HCT116 (cell line): ENCODE measurements at regions not wholly inside any gene's neighbourhood (a gene's known extent, or its start where the extent isn't known, plus 50 kb on each side); places are given as distances from the start of the nearest gene placed in this dataset.

ENCODE experiments used
- CBX3 ChIP-seq: IDR thresholded peaks from 2 replicates; pipeline ENCODE4 v1.6.1; 2012; ENCODE audit warnings: low read depth
- EGR1 ChIP-seq: IDR thresholded peaks from 2 replicates; pipeline ENCODE4 v1.6.1; 2012; ENCODE audit warnings: low read depth
- EZH2 ChIP-seq: fragments of 200-600 bp; sonication (generic); IDR thresholded peaks from 2 replicates; pipeline ENCODE4 v1.6.1; 2017; ENCODE audit warnings: antibody characterized with exemption, mixed run types
- EZH2phosphoT487 ChIP-seq: fragments of 200-600 bp; IDR thresholded peaks from 2 replicates; pipeline ENCODE4 v1.6.1; 2018; ENCODE audit warnings: antibody characterized with exemption, borderline replicate concordance
- FOSL1 ChIP-seq: IDR thresholded peaks from 2 replicates; pipeline ENCODE4 v1.6.1; 2012; ENCODE audit warnings: low read depth
- POLR2A ChIP-seq: IDR thresholded peaks from 2 replicates; pipeline ENCODE4 v1.7.0; 2011; ENCODE audit warnings: borderline replicate concordance; ENCODE audit not compliant: insufficient read depth, insufficient read length; ENCODE audit errors: extremely low read depth
- SIN3A ChIP-seq: IDR thresholded peaks from 2 replicates; pipeline ENCODE4 v1.6.1; 2012; ENCODE audit warnings: low read depth
- ZNF274 ChIP-seq: fragments of 200-500 bp; sonication (Bioruptor generic); IDR thresholded peaks from 2 replicates; pipeline ENCODE4 v1.6.1; 2014; ENCODE audit warnings: mild to moderate bottlenecking, low read depth, low read length, inconsistent platforms
- TF ChIP-seq, protein P1 (sequence below), 3 experiments: fragments of 200-600 bp in 1 of 3; sonication (generic) in 1 of 3; IDR thresholded peaks in 2 of 3; conservative IDR thresholded peaks in 1 of 3; 2 replicates each; pipeline ENCODE4 v1.5.1; 2012 to 2017; ENCODE audit warnings: low read depth in 2 of 3, low read length in 2 of 3, antibody characterized with exemption in 1 of 3, borderline replicate concordance in 1 of 3, control low read depth in 1 of 3, mild to moderate bottlenecking in 1 of 3, mixed read lengths in 1 of 3, mixed run types in 1 of 3, moderate library complexity in 1 of 3; ENCODE audit not compliant: insufficient read depth in 1 of 3
- TF ChIP-seq, protein P2 (sequence below): IDR thresholded peaks from 2 replicates; pipeline ENCODE4 v1.6.1; 2012; ENCODE audit warnings: low read depth

DNA sequence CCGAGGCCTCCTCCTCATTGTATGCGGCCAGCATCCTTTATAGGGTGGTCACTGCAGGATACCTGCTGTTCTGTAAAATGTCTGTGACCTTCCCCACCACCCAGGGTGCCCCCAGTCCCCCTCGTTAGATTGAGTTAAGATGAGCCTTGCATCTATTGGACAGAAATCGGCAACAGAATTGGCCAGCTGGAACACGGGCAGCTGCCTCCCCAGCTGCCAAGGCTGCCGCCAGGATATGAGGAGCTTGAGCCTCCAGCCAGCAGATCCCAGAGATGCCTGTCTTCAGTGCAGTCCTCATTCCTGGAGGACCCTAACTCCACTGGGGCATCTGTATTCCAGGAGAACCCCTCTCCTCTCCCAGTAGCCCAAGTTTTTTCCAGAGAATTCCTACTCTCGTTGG is 463.0 kb downstream of the TSHZ3 start:
- no peak for TF ChIP-seq EZH2phosphoT487
- no peak for TF ChIP-seq FOSL1
- TF ChIP-seq EZH2: no peak
- TF ChIP-seq, protein P1, sequence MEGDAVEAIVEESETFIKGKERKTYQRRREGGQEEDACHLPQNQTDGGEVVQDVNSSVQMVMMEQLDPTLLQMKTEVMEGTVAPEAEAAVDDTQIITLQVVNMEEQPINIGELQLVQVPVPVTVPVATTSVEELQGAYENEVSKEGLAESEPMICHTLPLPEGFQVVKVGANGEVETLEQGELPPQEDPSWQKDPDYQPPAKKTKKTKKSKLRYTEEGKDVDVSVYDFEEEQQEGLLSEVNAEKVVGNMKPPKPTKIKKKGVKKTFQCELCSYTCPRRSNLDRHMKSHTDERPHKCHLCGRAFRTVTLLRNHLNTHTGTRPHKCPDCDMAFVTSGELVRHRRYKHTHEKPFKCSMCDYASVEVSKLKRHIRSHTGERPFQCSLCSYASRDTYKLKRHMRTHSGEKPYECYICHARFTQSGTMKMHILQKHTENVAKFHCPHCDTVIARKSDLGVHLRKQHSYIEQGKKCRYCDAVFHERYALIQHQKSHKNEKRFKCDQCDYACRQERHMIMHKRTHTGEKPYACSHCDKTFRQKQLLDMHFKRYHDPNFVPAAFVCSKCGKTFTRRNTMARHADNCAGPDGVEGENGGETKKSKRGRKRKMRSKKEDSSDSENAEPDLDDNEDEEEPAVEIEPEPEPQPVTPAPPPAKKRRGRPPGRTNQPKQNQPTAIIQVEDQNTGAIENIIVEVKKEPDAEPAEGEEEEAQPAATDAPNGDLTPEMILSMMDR (IDR thresholded peaks at IDR 0.05 in 2 of 3, conservative IDR thresholded peaks at IDR 0.05 in 1 of 3; ENCODE audit: borderline replicate concordance in 1 of 3, insufficient read depth in 1 of 3, low read depth in 2 of 3, low read length in 2 of 3): no peak
- TF ChIP-seq CBX3: no peak
- TF ChIP-seq SIN3A: no peak
- no peak for TF ChIP-seq EGR1
- no peak for TF ChIP-seq ZNF274
- TF ChIP-seq POLR2A: no peak
- TF ChIP-seq, protein P2, sequence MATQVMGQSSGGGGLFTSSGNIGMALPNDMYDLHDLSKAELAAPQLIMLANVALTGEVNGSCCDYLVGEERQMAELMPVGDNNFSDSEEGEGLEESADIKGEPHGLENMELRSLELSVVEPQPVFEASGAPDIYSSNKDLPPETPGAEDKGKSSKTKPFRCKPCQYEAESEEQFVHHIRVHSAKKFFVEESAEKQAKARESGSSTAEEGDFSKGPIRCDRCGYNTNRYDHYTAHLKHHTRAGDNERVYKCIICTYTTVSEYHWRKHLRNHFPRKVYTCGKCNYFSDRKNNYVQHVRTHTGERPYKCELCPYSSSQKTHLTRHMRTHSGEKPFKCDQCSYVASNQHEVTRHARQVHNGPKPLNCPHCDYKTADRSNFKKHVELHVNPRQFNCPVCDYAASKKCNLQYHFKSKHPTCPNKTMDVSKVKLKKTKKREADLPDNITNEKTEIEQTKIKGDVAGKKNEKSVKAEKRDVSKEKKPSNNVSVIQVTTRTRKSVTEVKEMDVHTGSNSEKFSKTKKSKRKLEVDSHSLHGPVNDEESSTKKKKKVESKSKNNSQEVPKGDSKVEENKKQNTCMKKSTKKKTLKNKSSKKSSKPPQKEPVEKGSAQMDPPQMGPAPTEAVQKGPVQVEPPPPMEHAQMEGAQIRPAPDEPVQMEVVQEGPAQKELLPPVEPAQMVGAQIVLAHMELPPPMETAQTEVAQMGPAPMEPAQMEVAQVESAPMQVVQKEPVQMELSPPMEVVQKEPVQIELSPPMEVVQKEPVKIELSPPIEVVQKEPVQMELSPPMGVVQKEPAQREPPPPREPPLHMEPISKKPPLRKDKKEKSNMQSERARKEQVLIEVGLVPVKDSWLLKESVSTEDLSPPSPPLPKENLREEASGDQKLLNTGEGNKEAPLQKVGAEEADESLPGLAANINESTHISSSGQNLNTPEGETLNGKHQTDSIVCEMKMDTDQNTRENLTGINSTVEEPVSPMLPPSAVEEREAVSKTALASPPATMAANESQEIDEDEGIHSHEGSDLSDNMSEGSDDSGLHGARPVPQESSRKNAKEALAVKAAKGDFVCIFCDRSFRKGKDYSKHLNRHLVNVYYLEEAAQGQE: no peak
